GM12874 (cell line): ENCODE measurements at regions not wholly inside any gene's neighbourhood (a gene's known extent, or its start where the extent isn't known, plus 50 kb on each side); places are given as distances from the start of the nearest gene placed in this dataset.

Source experiments
- TF ChIP-seq, protein P1 (sequence below): IDR thresholded peaks from 2 replicates; pipeline ENCODE4 v1.5.1; 2011; ENCODE audit warnings: low read depth, mild to moderate bottlenecking, control low read depth, low read length, moderate library complexity; ENCODE audit not compliant: insufficient read depth

DNA sequence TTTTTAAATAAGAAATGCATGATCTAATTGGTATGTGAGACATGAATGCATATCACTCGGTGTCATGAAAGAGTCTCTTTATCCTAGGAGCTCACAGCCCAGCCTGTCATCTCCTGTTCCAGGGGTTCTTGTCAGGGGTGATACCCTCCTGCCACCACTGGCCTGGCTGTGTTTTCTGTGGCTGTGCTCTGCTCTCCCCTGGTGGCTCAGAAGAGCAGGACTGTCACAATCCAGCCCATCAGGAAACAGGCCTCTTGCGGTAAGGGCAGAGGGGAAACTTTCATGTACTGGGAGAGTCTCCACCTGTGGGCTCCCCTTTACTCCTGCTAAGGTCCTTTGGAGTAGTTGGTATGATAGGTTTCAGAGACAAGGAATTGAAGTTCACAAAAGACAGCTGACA is 240.2 kb upstream of the GLRA1 start:
- TF ChIP-seq, protein P1, sequence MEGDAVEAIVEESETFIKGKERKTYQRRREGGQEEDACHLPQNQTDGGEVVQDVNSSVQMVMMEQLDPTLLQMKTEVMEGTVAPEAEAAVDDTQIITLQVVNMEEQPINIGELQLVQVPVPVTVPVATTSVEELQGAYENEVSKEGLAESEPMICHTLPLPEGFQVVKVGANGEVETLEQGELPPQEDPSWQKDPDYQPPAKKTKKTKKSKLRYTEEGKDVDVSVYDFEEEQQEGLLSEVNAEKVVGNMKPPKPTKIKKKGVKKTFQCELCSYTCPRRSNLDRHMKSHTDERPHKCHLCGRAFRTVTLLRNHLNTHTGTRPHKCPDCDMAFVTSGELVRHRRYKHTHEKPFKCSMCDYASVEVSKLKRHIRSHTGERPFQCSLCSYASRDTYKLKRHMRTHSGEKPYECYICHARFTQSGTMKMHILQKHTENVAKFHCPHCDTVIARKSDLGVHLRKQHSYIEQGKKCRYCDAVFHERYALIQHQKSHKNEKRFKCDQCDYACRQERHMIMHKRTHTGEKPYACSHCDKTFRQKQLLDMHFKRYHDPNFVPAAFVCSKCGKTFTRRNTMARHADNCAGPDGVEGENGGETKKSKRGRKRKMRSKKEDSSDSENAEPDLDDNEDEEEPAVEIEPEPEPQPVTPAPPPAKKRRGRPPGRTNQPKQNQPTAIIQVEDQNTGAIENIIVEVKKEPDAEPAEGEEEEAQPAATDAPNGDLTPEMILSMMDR, result no peak

DNA sequence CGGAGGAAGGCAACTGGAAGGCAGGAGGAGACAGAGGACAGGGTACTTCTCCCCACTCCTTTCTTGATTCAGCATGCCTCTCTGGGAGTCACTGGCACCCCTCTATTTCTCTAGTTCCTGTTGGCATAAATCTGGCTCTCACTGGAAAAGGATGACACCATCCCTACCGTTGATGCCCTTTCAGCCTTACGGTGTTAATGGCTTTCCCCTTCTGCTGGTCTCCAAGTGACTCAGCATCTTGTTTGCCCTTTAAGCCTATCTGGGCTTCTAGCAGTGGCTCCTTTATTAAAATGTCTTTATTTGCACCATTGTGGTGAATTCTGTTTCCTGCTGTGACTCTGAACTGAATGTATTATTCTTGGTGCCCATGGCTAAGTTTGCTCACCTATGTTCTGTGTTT is 227.3 kb upstream of the GLRA1 start:
- TF ChIP-seq, protein P1, result no peak

DNA sequence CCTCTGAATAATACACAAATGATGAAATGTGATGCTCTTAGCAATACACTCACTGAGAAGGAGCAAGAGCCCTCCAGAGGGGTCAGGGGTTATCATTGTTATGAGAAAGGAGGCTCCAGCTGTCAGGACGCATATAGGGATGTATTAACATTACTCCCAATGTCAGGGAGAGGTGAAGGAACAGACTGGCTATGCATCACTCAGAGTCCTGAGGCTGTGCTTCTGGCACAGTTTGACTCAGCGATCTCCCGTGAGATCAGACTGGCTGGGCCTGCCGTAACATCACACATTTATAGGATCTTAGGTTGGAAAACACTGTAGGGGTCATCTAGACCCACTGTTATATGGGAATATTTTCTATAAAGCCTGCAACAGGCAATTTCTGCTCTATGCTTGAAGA is 226.5 kb upstream of the GLRA1 start:
- TF ChIP-seq, protein P1, result no peak

DNA sequence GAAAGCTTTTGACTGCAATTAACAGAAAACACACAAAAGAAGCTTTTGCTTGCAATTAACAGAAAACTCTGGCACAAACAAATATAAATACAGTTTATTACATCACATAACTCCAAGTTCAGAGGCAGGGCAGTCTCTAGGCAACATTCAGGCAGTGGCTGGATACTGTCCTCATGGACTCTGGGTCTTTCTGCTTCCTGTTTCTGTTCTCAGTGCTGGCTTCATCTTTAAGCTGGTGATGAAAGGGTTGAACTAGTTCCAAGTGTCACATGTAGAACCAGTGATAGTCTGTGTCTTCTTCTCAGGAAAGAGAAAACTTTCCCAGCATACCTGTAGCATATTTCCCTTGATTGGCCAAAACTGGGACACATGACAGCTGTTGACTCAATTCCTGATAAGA is 222.6 kb upstream of the GLRA1 start:
- TF ChIP-seq, protein P1, result no peak

DNA sequence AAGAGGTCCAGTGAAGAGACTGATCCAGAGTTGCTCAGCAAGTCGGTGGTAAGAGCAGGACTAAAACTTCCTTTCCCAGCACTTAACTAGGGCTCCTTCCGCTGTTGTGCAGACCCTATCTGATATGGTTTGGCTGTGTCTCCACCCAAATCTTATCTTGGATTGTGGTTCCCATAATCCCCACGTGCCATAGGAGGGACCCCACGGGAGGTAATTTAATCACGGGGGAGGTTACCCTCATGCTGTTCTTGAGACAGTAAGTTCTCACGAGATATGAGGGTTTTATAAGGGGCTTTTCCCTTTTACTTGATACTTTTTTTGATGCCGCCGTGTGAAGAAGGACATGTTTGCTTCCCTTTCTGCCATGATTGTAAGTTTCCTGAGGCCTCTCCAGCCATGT is 221.9 kb upstream of the GLRA1 start:
- TF ChIP-seq, protein P1, result no peak

DNA sequence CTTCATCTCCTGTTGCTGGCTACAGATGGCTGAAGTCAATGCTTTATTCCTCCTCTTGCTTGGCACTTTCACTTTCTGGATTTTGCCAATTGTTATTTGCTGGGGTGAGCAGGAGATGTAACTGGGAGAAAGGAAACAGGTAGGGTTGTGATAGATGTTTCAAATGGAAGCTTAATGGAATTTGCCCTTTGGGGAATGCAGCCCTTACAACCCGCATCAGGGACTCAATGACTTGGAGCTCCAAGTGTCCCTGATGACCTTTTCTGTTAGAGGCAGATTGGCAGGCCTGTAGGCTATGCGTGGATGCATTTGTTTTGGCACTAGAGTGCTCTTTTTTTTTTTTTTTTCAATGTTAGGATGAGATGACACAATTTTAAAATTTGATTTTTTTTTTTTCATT is 219.9 kb upstream of the GLRA1 start:
- TF ChIP-seq, protein P1, result no peak

DNA sequence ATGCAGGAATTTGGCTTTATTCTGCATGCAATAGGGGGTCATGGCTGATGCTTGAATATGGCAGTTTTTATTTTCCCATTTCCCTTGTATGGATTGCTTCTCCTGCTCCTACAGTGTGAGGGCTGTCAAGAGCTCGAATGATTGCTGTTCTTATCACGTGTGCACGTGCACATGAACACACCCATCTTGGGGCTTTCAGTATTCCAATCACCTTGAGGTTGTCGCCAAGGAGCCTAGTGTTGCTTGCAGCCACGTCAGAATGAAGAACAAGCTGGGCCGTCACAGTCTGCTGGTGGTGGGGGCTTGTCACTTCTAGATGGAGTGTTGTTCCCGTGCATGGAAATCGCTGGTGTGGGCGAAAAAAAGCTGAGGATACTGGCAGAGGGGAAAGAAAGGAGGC is 219.4 kb upstream of the GLRA1 start:
- TF ChIP-seq, protein P1, result no peak

DNA sequence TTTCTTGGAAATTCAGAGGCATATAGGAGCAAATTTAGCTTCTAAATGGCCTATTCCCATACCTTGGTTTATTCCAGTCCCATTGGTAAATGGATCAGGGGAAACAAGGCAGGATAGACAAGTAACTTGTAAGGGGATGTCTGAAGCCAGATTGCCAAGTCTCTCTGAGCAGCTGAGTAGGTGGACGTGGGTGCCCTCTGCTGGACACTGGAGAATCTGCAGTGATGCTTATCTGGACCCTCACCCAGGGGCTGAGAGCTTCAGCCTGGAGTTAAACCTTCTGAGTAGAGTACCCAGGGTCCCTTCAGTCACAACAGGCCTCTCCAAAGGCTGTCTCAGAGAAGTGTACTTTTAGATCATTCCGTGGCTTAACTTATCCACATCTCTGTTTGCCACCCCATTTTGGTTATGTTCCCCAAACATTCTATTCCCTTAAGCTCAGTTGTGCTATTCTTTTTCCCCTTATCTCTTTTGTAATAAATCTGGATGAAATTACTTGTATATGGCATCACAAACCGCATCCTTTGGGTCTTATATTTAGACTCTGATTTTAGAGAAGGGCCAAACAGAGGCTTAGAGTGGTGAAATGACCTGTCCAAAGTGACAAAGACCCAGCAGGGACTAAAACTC is 218.3 kb upstream of the GLRA1 start:
- TF ChIP-seq, protein P1, result peak; percentile 89
